SK-N-MC (cell line): ENCODE measurements at regions not wholly inside any gene's neighbourhood (a gene's known extent, or its start where the extent isn't known, plus 50 kb on each side); places are given as distances from the start of the nearest gene placed in this dataset.

Experiments used
- DNase-seq: peaks from one replicate; pipeline ENCODE4 v3.0.0-alpha.2; 2011; ENCODE audit warnings: low read depth, low spot score
- H3K27ac ChIP-seq: fragments of 200-600 bp; sonication (generic); 2 replicates; pipeline ENCODE4 v1.5.1; 2016; ENCODE audit warnings: mixed run types
- H3K36me3 ChIP-seq: fragments of 200-600 bp; sonication (generic); 2 replicates; pipeline ENCODE4 v1.6.1; 2017; ENCODE audit warnings: antibody characterized with exemption, low read length, mixed read lengths; ENCODE audit not compliant: insufficient read depth
- H3K4me3 ChIP-seq: fragments of 200-600 bp; sonication (generic); 2 replicates; pipeline ENCODE4 v1.5.1; 2016
- H3K9ac ChIP-seq: fragments of 200-600 bp; sonication (generic); 2 replicates; pipeline ENCODE4 v1.8.0; 2017; ENCODE audit warnings: mixed run types, mixed read lengths; ENCODE audit not compliant: insufficient read length
- H3K9me3 ChIP-seq: fragments of 200-600 bp; sonication (generic); 2 replicates; pipeline ENCODE4 v1.6.1; 2017; ENCODE audit warnings: low read depth, mild to moderate bottlenecking, antibody characterized with exemption, low read length, moderate library complexity, mixed read lengths
- EZH2 ChIP-seq: fragments of 200-600 bp; sonication (generic); IDR thresholded peaks from one replicate; pipeline ENCODE4 v1.6.1; 2017; ENCODE audit warnings: antibody characterized with exemption
- FOXP2 ChIP-seq: optimal IDR thresholded peaks from 2 replicates; pipeline ENCODE3; 2011; ENCODE audit warnings: mild to moderate bottlenecking, moderate library complexity; ENCODE audit not compliant: insufficient read depth; ENCODE audit errors: extremely low read length, control extremely low read depth
- POLR2AphosphoS5 ChIP-seq: IDR thresholded peaks from 2 replicates; pipeline ENCODE4 v1.6.1; 2012; ENCODE audit warnings: mild to moderate bottlenecking, low read depth, low read length, borderline replicate concordance

DNA sequence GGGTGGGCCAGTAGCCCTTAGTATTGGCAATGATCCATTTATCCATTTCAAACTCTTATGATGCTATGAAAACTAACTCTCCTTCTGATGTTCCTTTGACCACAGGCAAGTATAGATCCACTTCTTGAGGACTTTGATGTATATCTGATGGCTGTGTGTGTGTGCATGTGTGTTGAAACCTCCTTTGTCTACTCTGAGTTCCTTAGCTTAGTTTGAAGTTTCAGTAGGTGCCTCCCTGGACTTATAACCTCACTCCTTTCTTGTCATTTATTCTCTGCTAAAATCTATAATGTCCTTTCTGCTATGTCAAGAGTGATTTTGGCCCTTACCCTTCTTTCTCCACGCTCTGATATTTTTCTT lies 409.3 kb downstream of the PRDM2 start:
- Histone ChIP-seq H3K4me3 (no peak overlapping the region), H3K9me3 (no peaks in the 10 kb centered on the region), H3K36me3 (no peaks in the 10 kb centered on the region), H3K9ac (no peak overlapping the region), H3K27ac (no peak overlapping the region)
- no peak for DNase-seq
- TF ChIP-seq EZH2, result no peak
- no peak for TF ChIP-seq FOXP2
- TF ChIP-seq POLR2AphosphoS5, result no peak

DNA sequence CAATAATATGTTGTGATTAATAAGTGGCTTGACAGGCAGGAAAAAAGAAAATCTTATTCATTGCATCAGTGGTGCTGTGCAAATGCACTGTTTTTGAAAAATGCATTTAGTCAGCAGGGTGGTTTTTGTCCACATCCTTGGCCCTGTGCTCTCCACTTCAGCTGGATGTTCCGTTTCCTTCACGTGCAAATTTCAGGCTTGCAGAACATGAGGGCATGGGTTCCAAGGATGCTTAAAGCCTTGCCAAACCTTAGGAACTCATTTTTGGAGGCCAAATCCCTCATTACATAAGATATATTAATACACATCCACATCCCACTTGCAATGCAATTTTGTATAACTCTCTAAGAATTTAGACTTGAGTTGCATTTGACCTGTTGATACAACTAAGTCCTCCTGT lies 410.1 kb downstream of the PRDM2 start:
- no peak for TF ChIP-seq EZH2
- no peak for TF ChIP-seq FOXP2
- TF ChIP-seq POLR2AphosphoS5, result no peak
- DNase-seq, result no peak
- Histone ChIP-seq H3K36me3 (no peaks in the 10 kb centered on the region), H3K27ac (no peak overlapping the region), H3K9me3 (no peaks in the 10 kb centered on the region), H3K4me3 (no peak overlapping the region), H3K9ac (no peak overlapping the region)

DNA sequence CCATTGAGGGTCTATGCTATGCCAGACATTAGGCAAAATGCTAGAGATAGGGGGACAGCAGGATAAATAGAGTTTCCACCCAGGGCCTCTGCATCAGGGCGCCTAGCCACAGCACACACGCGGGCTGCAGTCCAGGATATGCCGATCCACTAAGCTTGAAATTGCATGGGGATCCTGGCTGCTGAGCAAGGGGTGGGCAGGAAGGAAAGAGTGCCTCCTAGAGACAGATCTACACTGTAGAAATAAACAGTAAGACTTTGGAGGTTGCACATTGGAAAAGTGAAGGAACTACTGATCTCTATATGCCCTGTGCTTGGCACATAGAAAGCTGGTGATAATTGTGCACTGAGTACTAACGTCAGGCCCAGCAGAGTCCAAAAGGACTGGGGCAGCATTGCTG lies 411.1 kb downstream of the PRDM2 start:
- TF ChIP-seq POLR2AphosphoS5 (no peak), FOXP2 (no peak), EZH2 (no peak)
- no peak overlapping the region for H3K27ac ChIP-seq
- no peaks in the 10 kb centered on the region for H3K36me3 ChIP-seq
- no peak overlapping the region for H3K4me3 ChIP-seq
- no peak overlapping the region for H3K9ac ChIP-seq
- H3K9me3 ChIP-seq, result no peaks in the 10 kb centered on the region
- no peak for DNase-seq

DNA sequence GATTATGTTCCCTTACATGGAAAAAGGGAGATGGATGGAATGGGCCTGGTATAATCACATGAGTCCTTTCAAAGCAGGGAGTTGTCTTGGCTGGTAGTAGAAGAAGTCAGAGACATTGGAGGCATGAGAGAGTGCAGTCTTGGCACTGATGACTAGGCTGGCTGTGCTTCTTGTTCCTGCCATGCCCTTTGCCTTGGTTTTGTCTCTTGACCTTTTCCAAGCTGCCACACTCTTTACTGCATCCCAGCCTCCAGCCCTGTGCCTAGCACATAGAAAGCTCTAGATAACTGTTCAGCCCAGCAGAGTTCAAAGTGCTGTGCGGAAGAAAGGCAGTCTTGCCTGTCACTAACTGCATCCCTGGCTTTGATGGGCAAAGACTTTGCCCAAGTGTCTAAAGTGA lies 412.6 kb downstream of the PRDM2 start:
- Histone ChIP-seq H3K27ac (no peak overlapping the region), H3K9ac (no peak overlapping the region)
- no peak for DNase-seq

DNA sequence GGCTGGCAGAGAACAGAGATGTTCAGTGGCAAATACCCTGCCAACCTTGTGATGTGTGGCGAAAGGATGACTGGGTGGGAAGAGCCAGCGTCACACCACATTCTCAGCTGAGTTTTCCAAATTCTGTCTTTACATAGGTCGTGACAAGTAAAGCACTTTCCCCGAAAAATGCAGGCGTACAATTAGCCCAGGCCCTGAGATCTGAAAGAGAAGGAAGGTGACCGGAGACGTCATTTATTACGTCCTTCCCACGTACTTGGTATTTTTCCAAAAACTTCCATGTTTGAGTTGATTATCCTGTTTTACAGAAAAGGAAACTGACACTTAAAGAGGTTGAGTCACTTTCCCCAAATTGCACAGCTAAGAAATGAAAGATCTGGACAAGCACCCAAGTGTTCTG lies 413.3 kb downstream of the PRDM2 start:
- H3K4me3 ChIP-seq, result no peak overlapping the region
- H3K36me3 ChIP-seq, result no peaks in the 10 kb centered on the region
- TF ChIP-seq FOXP2 (no peak), EZH2 (no peak), POLR2AphosphoS5 (no peak)
- H3K9me3 ChIP-seq, result no peaks in the 10 kb centered on the region
- H3K9ac ChIP-seq, result no peak overlapping the region
- no peak for DNase-seq
- H3K27ac ChIP-seq, result no peak overlapping the region

More for the DNA sequence above, 412.6 kb downstream of the PRDM2 start:
- Histone ChIP-seq H3K36me3 (no peaks in the 10 kb centered on the region), H3K4me3 (no peak overlapping the region), H3K9me3 (no peaks in the 10 kb centered on the region)
- TF ChIP-seq POLR2AphosphoS5 (no peak), FOXP2 (no peak), EZH2 (no peak)

GRCh38 chr1:14113841-14114567 lies 414.0 kb downstream of the PRDM2 start:
- H3K27ac ChIP-seq, result no peak overlapping the region
- no peaks in the 10 kb centered on the region for H3K9me3 ChIP-seq
- DNase-seq, result peak; percentile 10
- no peak for TF ChIP-seq FOXP2
- no peak for TF ChIP-seq EZH2
- no peak for TF ChIP-seq POLR2AphosphoS5
- no peak overlapping the region for H3K4me3 ChIP-seq
- H3K36me3 ChIP-seq, result no peaks in the 10 kb centered on the region
- no peak overlapping the region for H3K9ac ChIP-seq

- Histone ChIP-seq H3K9ac (no peak overlapping the region), H3K36me3 (no peaks in the 10 kb centered on the region), H3K4me3 (no peak overlapping the region), H3K9me3 (no peaks in the 10 kb centered on the region), H3K27ac (no peak overlapping the region)
- TF ChIP-seq POLR2AphosphoS5, result no peak
- TF ChIP-seq EZH2, result no peak
- TF ChIP-seq FOXP2, result no peak
- no peak for DNase-seq
Measured at GRCh38 chr1:14115976-14116375, 416.0 kb downstream of the PRDM2 start.

- TF ChIP-seq FOXP2 (no peak), POLR2AphosphoS5 (no peak), EZH2 (no peak)
- H3K36me3 ChIP-seq, result no peaks in the 10 kb centered on the region
- H3K9me3 ChIP-seq, result no peaks in the 10 kb centered on the region
- DNase-seq, result no peak
- H3K4me3 ChIP-seq, result no peak overlapping the region
- H3K9ac ChIP-seq, result no peak overlapping the region
- no peak overlapping the region for H3K27ac ChIP-seq
Measured at GRCh38 chr1:14117700-14118099, 417.7 kb downstream of the PRDM2 start.
